NCI-H1105 (cell line): ENCODE measurements at regions not wholly inside any gene's neighbourhood (a gene's known extent, or its start where the extent isn't known, plus 50 kb on each side); places are given as distances from the start of the nearest gene placed in this dataset.
"Not testable (repeated sequence)": the region's sequence is repeated elsewhere in the genome, so short reads cannot be mapped to it uniquely, and the experiment has no call there.

ENCODE experiments used
- DNase-seq: peaks from one replicate; lab custom pipeline; 2025; lab: John Stamatoyannopoulos, UW

DNA sequence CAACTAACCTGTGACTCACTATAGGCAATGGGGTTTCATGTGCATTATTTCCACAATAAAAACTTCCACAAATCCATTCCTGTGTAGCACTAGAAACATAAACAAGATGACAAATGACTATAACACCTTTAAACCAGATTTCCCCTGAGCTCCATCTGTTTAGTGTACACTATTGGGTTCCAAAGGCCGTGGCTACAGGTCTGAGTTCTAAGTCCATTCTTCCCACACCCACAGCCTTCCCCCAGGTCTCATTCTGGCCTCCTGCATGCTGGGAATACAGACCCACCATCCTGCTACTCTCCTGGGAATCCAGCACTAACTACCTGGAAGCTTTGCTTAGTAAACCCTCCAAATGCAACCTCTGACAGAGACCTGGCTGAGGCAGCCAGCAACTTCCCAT, 460.2 kb downstream of the RPIA start:
- not testable (repeated sequence) for DNase-seq

DNA sequence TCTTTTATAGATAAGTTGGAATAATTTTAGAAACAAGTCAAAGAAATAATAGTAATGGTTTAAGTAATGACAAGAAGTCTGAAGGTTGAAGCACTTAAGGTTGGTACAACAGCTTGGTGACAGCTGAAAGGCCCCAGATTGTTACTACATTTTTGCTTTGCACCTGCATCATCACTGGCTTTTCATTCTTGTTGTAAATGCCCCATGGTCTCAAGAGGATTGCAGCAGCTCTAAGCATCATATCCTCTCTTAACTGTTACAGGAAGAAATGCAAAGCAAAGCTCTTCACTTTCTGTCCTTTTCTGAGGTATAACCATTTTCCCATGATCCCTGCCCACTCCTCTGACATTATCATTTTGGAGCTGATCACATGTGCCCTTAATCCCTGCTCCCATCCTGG, 461.0 kb downstream of the RPIA start:
- not testable (repeated sequence) for DNase-seq

DNA sequence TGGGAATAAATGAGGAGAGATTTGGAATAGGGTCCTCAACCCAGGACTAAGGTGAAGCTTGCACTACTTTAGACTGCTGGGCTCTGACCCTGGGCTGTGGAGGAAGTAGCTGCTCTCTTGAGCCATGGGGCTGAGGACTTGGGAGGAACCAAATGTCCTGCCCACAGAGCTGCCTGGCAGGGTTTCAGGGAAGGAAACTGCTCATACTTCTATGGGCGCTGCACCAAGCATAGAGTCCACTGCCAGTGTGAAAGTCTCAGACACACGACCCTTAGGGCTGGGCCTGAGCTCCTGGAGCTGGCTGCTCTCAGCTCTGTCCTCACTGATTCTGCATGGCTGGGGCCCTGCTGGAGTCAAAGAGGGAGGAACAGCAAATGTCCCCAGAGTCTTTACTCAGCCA, 461.7 kb downstream of the RPIA start:
- DNase-seq, result not testable (repeated sequence)

DNA sequence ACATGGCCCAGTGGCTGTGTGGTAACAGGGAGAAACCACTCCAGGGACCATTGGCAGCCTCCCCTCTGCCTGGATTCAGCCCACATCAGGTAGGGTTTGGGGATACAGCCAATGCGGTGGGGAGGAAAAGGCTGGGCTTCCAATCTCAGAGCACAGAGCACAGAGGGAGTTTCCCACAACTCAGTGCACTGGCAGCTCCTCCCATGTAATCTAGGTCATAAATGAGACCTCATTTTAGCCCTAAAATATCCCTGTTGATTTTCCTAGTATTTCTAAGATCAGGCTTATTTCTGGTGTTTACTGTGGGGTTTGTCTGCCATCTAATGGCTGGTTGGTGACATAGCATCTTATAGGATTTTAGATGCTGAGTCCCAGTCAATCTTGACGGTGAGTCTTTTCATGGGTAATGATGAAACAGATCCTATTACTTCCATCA, 462.8 kb downstream of the RPIA start:
- DNase-seq, result not testable (repeated sequence)

- not testable (repeated sequence) for DNase-seq
Observed at GRCh38 chr2:89160306-89160705, 468.8 kb downstream of the RPIA start.

DNA sequence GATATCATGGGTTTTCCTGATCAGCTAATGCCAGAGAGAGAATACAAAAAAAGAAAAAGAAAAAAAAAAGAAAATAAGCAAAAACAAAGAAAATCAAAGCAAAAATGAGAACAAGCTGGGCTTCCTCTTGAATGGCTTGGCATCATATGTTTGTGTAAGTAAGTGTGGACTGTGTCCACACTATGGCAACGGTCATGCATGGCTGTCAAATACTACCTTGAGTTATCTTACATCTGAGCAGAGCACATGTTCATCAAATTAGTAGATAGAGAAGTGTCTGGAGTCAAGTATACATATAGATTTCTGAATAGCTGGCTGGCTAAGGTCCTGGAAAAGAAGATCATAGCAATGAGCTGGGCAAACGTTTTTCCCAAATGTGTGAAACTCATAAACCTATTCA, 470.2 kb downstream of the RPIA start:
- not testable (repeated sequence) for DNase-seq

DNA sequence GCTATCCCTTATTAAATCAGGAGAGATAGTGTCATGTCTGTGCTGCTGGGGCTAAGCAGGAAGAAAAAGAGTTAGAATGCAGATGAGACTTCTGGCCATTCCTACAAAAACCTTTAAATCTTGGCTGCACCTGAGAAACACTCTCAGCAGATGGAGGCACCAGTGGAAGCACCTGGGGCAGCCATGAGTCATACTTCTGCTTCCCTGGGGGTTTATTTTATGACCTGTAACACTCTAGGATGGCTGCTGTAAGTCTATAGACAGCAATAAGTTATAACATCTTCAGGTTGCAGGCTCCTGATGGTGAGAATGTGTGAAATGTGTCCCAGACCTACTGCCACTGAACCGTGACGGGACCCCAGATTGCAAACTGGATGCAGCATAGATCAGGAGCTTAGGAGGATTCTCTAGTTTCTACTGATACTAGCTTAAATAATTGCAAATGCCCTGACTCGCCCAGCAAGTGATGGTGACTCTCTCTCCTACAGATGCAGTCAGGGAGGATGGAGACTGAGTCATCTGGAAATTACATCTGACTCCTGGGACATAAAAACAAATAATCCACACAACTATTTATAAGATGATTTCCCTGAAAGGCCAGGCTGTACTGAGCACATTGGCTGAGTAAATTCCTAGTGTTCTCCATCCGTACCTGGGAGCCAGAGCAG, 479.2 kb downstream of the RPIA start:
- not testable (repeated sequence) for DNase-seq

DNA sequence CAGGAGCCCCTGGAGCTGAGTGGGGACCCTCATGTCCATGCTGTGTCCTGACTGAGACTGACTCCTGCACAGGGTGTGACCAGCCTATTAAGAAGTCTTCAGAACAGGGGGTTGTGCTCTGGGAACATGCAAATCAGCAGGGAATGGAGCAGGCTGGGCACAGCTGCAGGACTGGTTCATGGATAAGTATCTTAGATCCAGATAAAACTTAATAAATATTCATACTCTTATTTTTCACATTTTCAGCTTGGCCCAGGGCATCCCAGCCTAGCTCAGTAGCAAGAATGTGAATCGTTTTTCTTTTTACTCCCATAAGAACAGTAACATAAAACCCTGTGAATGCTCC, 479.7 kb downstream of the RPIA start:
- DNase-seq, result not testable (repeated sequence)

DNA sequence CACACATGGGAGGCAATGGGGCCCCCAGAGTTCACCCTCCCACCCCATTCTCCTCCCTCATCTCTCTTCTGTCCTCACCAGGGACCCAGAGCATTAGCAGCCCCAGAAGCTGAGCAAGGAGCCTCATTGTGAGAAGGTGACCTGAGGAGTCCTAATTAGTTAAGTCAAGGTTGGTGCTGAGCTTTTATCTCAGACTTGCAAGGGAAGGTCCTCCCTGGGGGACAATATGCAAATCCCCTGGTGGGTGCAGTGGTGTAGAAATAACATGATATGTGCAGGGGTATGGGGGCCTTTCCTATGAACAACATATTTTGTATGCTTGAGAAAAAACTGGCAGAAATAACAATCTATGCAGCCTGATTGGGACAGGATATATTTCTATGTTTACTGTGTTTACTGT, 485.5 kb downstream of the RPIA start:
- DNase-seq, result not testable (repeated sequence)

- not testable (repeated sequence) for DNase-seq
Observed at GRCh38 chr2:89182221-89182620, 490.7 kb downstream of the RPIA start.

DNA sequence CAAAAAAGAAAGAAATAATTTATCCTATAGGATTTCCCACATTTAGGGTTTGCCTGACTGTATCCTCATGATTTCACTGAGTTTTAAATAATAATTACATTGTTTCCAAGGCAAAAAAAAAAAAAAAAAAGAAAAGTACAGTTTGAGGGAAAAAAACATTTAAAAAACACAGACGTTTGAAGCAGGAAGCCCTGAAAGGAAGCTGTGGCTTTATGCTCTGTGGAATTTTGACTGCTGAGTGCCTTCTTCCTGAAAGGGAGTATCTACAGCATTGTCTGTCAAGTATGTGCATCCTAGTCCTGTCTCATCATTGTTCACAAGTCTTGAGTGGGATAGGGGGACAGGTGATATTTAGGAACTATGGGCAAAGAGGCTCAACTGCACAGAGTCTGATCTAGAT, 493.3 kb downstream of the RPIA start:
- not testable (repeated sequence) for DNase-seq

GRCh38 chr2:89195636-89196251, 504.3 kb downstream of the RPIA start:
- not testable (repeated sequence) for DNase-seq

GRCh38 chr2:89196719-89197118, 505.2 kb downstream of the RPIA start:
- DNase-seq, result not testable (repeated sequence)

DNA sequence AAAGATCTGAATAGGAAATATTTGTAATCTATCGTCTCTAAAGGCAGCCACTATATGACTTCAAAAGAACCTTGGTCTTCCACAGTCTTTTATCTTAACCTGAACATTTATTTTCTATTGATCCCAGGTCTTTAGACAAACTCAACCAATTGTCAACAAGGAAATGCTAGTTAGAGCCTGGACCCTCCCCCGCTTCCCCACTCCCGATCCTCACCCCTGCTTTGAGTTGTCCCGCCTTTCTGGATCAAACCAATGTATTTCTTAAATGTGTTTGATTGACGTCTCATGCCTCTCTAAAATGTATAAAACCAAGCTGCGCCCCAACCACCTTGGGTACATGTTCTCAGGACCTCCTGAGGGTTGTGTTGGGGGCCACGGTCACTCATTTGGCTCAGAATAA, 506.6 kb downstream of the RPIA start:
- DNase-seq, result not testable (repeated sequence)

DNA sequence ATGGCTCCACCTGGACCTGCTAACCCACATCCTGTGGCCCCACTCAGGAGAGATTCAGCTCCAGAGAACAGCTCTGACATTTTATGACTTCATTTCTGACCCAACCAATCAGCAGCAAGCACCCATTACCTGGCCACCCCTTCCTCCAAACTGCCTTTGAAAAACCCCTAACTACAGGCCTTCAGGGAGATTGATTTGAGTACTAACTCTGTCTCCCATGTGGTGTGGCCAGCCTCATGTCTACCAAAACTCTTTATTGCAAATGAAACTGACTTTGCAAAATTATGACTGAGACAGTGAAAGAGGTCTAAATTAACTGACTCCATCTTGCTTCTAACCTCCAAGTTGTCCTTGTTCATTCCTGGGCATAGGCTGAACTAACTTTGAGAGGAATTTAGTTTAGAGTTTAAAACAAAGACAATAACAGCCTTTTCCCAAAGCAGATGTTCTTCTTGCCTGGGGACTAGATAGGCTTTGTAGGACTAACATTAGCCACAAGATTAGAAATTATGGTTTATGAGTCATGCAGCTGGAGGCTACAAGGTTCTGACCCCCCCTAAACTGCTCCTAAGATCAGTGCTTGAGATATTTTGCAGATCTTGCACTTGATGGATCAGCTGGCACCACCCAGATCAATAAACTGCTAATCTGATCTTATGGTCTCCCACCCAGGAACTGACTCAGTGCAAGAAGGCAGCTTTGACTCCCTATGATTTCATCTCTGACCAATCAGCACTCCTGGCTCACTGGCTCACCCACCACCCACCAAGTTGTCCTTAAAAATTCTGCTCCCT, 508.2 kb downstream of the RPIA start:
- DNase-seq, result not testable (repeated sequence)

GRCh38 chr2:89200247-89200527, 508.7 kb downstream of the RPIA start:
- not testable (repeated sequence) for DNase-seq

DNA sequence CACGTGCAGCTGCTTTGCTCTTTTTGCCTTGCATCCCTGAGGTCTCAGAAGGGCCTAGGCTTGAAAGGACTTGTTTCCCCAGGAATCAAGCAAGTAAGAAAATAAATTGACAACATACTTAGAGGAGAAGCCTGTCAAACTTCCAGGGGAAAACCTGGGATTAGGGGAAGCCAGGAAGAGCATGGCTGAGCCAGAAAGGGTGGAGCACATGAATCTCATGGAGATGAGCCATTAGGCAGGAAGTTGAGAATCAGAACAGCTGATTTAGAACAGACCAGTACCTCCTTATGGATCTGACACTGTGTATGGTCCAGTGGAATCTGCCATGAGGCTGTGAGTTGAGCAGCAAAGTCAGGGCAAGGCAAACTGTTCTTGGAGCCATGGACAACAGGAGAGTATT, 511.0 kb downstream of the RPIA start:
- DNase-seq, result not testable (repeated sequence)

- DNase-seq, result not testable (repeated sequence)
Observed at GRCh38 chr2:89205153-89205552, 513.7 kb downstream of the RPIA start.

DNA sequence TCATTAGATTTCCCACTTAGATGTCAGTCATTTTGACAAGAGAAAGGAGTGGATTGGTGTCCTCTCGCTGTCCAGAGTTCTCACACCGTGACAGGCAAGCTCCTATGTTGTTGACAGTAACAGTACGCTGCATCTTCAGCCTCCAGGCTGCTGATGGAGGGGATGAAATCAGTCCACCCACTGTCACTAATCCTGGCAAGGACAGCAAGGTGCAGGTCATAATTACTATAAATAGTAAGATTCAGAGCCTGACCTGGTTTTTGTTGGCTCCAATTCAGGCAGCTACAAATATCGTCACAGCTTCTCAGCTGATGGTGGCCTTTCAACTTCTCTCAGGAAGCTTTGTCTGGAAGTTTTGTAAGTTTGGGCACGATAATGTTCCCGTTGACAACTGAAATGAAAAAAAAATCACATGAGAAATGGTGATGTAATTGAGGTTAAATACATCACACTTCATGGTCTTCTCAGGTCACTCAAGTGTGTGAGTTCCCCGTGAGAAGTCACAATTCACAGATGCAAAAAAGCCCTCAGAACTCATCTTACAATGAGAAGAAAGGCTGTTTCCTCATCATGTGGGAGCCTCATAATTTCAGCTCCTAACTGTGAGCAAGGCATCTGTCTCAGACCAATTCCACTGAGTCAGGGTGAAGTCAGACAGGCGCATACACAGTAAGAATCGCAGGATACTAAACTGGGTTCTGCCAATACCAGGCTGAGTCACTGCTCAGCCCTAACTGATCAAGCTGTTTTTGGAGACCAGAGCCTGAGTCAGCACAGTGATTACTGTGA, 516.9 kb downstream of the RPIA start:
- not testable (repeated sequence) for DNase-seq

DNA sequence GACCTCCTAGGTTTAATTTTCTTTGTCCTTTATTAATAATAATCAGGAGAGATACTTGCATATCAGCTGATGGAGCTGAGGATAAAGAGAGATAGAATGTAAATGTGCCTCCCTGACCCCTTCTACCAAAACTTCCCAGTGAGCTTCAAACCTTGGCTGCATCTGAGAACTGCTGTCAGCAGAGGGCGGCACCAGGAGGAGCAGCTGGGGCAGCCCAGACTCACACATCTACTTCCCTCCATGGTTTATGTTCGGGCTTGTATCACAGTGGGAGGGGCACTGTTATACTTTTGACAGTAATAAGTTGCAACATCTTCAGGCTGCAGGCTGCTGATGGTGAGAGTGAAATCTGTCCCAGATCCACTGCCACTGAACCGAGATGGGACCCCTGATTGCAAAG, 521.7 kb downstream of the RPIA start:
- DNase-seq, result not testable (repeated sequence)

- DNase-seq, result not testable (repeated sequence)
Observed at GRCh38 chr2:89213811-89214210, 522.3 kb downstream of the RPIA start.

DNA sequence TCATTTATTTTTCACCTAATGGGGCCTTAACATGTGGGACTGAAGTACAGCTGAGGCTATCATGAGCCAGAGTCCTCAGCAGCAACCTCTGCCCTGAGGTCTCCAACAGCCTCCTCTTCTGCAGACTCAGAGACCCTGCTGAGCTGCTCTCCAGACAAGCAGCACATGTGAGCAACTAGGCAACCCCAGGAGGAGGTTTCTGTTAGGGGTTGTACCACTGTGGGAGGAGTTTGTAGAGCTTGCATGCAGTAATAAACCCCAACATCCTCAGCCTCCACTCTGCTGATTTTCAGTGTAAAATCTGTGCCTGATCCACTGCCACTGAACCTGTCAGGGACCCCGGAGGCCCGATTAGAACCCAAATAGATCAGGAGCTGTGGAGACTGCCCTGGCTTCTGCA, 530.0 kb downstream of the RPIA start:
- DNase-seq, result not testable (repeated sequence)
